GM18907 (cell line): ENCODE measurements at regions not wholly inside any gene's neighbourhood (a gene's known extent, or its start where the extent isn't known, plus 50 kb on each side); places are given as distances from the start of the nearest gene placed in this dataset.
"Not testable (repeated sequence)": the region's sequence is repeated elsewhere in the genome, so short reads cannot be mapped to it uniquely, and the experiment has no call there.

Source experiments
- ATAC-seq: cut with Tn5 transposase; IDR thresholded peaks from one replicate; pipeline ENCODE4 v1.9.1; 2021; ENCODE audit warnings: mild to moderate bottlenecking, moderate library complexity; ENCODE audit not compliant: unreplicated experiment

DNA sequence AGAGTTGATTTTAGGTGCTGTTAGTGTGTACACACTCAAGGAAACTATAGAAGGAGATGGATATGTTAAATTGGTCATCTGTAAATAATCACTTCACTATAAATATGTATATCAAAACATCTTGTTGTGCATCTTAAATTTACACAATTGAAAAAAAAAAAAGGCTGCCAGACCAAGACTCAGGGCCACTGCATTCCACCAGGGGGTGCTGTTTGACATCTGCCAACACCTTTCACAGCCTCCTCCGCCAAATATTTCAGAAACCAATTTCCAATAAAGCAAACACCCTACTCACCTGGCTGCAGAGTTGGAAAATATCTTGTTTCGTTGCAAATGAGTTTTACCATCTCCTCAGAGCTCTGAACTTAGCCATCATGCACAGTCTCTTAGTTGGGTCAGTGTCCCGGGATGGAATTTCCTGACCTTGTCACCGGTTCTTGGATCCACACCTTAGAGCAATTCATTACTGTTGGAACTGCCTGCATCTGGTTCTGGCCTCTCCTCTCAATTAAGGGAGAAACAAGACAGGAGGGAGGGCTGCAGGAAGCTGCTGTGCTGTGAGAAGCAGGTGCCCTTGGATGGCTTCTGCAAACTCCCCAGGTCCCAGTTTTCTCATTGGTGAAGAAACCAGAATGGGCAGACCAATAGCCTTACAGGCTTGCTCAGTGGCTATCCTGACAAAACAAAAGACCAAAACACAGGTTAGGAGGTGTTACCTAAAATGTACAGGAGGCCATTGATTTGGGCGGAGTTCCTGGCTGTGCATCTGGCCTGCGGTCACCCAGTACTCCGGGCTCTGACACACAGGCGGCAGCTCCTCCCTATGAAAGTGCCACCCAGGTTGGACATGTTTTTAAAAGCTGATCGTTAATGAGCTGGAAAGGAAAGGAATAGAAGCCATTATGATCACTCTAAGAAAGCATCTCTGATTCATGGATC is 746.6 kb downstream of the UQCRFS1 start:
- no peak for ATAC-seq

DNA sequence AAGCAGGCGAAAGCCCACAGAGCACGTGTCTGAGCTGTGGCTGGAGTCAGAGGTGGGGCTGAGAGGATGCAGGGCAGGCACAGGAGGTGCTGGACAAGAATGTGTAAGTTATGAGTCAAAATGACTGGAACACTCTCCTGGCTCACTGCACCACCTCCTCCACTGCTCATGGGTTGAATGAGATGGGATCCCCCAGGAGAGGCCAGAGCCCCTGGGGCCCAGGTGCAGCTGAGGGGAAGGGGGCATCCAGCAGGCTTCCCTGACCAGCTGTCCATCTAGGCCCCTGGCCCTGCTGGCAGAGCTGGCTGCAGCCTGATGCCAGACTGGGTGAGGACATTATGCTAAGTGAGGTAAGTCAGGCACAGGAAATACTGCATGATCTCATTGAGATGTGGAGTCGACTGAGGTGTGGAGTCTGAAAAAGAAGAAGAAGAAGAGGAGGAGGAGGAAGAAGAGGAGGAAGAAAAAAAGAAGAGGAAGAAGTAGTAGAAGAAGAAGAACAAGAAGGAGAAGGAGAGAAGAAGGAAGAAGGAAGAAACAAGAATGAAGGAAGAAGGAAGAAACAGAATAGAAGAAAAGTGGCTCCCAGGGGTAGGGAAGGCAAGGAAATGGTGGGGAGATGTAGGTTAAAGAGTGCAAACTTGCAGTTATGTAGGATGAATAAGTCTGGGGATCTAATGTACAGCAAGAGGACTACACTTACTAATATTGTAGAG is 747.4 kb downstream of the UQCRFS1 start:
- no peak for ATAC-seq

DNA sequence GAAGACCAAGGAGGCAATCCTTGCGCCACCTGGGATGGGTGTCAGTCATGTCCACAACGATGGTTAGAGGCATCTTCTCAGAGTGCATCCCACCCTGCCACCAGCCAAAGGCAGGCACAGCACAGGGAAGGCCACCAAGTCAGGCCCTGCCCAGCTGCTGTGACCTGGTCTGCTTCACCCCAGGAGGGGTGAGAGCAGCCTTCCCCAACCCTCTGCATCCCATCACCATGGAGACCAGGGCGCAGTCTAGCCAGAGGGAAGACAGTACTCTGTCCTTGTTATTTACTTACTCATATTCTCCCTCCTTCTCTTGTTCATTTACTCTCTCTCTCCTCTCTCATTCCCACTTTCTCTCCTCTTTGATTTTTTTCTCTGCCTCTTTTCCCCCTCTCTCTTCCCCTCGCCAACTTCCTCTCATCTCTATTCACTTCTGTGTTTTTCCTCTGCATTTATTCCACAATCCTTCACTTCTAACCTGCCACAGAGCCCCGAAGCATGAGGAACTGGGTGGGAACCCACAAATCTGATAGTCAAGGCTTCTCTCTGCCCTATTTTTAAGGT is 749.4 kb downstream of the UQCRFS1 start:
- ATAC-seq: no peak

DNA sequence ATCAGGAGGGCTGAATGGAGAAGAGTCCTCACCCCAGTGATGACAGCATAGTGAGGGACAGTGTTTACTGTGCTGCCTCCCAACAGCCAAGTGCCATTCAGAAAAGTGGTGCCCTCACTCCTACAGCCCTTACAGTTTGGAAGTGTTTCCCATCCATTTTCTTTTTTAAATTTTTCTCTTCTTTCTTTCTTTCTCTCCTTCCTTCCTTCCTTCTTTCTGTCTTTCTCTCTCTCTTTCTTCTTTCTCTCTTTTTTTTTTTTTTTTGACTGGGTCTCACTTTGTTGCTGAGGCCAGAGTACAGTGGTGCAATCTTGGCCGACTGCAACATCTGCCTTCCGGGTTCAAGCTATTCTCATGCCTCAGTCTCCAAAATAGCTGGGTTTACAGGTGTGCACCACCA is 755.3 kb downstream of the UQCRFS1 start:
- ATAC-seq: no peak

DNA sequence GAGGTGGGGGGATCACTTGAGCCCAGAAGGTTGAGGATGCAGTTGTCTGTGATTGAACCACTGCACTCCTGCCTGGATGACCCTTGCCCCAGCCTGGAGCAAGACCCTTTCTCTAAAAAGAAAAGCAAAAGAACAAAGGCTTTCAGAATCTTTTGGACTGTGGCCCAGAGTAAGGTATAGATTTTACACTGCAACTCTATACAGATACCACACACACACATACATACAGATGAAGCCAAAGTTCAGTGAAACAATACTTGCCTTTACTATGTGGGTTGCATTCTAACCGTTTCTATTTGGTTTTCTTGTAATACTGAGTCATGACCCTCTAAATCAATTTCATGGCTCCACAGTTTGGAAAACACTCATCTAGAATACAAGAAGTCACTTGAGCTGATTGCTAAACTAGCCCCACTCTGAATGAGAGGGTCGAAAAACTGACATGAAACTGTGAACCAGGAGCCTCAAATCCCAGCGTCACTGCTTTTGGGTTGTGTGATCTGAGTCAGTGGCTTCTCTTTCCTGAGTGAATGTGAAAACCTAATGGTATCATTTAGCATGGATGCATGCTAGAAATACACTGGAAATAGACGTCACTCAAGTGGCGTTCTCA is 756.1 kb downstream of the UQCRFS1 start:
- no peak for ATAC-seq

DNA sequence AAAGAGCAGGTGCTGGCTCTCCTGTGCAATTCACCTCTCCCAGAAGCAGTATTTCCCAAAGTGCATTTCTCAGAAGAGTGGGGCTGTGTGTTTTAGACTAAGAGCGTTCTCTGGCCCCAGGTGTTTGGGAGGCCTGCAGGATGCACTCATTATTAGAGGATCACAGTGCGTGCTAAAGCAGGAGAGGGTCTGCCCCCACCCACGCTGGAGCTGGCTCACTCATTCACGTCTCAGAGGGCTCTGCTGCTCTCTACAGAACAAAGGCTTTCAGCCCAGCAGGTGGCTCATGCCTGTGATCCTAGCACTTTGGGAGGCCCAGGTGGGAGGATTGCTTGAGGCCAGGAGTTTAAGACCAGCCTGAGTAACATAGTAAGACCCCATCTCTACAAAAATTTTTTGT is 756.7 kb downstream of the UQCRFS1 start:
- ATAC-seq: no peak

DNA sequence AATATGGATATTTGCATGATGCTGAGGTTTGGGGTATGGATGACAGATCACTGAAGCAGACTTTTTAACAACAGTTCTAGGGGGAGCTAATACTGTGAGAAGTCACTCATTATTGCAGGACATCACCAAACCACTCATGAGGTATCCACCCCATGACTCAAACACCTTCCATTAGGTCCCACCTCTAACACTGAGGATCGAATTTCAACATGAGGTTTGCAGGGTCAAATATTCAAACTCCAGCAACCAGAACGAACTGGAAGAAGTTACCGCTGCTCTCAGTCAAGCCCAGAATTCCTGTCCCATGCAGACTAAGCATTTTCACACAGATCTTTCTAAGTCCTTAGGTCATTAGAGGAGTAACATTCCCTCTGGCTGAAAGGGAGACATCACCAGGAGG is 758.9 kb downstream of the UQCRFS1 start:
- no peak for ATAC-seq

DNA sequence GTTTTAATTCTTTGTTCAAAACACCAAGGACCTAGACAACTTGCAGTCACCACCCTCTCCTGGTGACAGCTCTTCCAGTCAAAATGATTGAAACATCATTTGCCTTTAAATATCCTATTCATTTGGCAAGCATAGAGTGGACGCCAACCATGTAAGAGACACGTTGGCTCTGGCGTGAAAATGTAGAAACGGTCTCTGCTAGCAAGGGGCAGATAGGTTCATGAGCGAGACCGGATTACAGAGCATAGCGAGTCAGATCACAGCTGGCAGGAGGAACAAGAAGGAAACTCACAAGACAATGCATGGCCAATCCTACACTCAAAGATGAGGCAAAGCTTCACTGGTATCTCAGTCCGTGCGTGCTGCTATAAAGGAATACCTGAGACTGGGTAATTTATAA is 759.5 kb downstream of the UQCRFS1 start:
- ATAC-seq: no peak

DNA sequence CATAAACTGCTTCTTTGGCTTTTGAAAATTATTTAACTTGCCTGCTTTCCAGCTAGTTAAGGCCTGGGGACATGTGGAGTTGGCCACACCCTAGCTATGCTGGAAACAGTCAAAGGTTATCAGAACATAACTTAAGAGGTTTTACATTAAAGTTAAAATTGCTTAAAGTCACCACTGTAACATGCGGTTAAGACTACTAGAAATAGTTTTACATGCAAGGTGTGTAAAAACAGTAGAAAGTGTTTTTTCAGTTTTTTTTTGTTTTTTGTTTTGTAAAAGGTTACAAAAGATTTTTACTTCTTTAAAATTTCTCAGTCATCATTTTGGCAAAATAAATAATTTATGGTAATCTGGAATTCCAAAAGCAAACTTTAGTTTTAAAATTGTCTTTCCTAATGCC is 763.1 kb downstream of the UQCRFS1 start:
- no peak for ATAC-seq

DNA sequence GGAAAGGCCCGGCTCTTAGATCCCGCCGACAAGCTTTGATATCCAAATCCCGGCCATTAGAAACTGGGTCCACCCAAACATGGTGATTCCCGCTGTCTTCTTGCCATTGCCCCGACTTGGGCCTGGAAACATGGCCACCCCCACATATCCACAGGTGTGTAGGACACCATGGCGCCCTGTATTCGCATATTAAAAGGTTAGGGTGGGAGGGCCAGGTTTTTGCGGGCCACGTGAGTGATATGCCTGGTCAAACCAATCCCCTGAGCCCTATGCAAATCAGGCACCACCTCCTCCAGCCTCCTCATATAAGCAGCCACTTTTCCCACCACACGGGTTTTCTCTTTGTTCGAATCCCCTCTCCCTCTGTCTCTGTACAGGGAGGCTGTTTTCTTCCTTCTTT is 766.4 kb downstream of the UQCRFS1 start:
- ATAC-seq: no peak

DNA sequence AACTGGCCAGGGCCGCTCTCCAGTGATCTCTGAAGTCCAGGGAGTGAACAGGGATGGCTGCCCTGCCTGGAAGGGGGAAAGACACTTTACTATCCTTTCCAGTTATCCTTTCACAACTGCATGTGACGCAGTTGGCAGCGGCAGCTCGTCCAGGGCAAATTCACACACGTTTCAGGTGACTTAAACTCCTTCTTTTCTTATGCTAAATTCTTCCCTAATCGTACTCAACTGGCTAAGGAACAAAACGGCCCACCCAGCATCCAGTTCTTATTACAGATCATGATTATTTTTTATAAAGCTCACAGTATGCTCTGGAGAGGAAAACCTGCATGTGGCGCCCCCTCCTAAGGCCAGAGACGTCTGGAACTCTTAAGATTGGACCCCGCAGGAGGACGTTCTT is 767.1 kb downstream of the UQCRFS1 start:
- ATAC-seq: no peak

DNA sequence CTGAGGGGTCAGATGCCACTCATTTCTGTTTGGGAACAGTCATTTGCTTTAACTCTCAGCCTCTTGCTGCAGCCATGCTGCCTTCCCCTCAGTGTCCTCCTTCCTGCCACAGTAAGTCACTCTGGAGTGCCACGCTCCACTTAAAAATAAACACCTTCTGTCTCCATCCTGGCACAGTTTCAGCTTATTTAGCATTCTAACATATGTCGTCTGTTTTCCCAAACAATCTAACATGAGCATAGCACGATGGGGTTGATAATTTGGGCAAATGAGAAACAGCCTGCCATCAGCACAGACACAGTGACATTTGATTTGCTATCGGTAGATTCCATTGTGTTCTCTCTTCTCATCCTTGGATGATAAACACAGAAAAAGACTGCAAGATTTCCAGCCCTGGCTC is 768.6 kb downstream of the UQCRFS1 start:
- no peak for ATAC-seq

DNA sequence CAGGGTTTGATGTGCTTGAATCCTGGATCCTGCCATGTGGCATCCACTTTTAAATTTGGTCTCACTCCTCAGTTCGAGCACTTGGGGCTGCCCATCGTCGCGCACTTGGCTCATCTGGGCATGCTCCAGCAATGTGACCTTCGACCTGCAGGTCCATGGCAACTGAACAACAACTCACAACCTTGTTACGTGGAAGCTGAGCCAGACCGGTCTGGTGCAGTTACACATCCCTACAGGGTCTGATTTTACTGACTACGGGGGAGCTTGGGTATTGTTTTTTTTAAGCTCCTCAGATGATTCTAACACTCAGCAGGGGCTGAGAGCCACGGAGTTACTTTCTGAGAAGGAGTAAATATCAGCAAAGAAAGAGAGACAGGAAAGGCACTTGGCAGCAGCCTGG is 769.6 kb downstream of the UQCRFS1 start:
- ATAC-seq: no peak

DNA sequence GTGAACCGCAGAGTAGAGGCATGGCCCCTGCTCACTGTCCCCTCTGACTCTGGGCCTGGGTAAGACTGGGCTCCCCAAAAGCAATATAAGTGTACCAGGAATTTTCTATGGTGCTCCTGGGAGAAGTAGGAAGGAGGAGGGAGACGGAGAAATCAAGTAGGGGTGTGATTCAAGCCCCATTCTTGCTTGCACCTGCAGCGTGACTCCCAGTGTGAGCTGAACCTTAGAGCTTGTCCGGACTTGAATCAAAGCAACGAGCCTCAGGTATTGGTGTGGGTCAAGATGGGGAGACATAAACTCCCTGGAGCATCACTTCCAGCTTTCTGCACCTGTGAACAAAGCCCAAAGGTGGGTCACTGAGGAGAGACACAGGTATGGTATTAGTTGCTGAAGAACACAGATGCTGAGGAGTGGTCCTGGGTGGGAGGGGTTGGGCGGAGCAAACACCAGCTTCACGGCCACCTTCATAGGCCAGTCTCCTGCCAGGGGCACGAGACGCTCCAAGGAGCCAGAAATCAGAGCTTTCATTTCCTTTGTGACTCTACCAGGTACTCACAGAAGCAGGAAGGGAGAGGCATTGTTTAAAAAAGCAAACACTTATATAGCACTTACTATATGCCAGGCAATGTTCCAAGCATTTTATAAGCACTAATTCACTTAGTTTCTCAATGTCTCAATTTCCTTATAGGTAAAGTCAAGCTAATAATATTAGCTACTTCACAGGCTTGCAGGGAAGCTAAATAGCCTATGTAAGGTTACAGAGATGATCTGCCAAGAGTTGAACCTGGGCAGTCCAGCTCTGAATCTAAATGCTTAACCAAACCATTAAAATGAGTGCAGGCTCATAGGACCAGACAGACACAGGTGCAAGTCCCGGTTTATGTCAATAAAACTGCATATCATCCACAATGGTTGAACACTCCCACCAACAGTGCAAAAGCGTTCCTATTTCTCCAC is 775.3 kb downstream of the UQCRFS1 start:
- no peak for ATAC-seq

DNA sequence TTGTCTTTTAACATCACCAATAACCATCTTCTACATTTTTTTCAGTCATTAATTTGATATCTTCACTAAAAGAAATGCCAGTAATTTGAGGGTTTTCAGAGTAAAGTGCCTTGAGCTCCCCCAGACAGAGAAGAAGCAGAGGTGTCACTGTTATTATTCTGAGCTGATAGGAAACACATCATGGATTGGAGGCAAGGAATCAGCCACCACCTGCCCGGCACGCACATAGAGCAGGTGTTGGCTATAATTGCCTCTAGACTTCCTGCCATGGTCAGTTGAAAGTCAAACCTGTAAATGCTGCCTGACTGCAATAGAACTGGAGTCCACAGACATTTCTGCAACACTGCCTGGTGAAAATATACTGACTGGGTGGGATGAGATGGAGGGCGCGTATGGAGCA is 776.6 kb downstream of the UQCRFS1 start:
- no peak for ATAC-seq

DNA sequence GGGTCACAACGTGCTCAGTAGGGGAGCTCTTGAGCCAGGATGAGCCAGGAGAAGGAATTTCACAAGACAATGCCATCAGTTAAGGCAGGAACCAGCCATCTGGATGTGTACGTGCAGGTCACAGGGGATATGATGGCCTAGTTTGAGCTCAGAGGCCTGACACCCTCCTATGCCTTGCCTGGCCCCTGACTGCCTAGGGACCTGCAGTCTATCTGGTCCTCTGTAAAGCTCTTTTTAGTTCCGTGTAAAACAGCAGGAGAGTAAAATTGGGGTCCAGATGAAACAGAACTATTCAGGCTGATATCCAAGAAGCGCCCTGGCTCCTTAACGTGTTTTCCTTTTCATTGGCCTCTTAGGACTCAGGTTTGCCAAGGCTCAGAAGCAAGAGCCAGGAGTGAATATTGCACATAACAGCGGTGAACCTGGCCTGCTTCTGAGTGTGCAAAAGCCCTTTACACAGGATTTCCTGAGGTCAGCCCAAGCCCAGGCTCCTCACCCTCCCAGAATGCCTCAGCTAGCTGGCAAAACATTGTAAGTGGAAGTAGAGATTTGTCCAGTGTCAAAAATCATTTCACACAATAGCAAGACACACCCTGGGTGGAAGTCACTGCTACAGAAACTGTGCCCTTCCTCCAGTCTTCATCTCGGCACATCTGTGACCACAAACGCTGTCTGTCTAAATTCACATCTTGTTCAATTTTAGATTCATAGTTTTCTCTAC is 777.2 kb downstream of the UQCRFS1 start:
- no peak for ATAC-seq

DNA sequence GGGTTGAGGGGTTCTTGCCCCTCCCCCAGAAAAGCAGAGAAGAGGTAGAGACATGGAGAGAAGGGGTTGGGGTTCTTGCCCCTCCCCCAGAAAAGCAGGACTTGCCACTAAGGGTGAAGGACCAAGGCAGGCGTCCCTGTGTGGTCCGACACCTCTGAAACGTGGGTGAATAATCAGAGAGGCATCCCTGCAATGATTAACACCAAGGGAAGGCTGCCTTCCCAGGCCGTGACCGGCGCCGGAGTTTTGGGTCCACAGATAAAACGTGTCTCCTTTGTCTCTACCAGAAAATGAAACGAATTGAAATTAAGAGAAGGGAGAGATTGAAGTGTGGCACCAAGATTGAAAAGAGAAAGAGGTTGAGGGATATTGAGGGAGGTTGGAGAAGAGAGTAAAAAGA is 778.2 kb downstream of the UQCRFS1 start:
- not testable (repeated sequence) for ATAC-seq

DNA sequence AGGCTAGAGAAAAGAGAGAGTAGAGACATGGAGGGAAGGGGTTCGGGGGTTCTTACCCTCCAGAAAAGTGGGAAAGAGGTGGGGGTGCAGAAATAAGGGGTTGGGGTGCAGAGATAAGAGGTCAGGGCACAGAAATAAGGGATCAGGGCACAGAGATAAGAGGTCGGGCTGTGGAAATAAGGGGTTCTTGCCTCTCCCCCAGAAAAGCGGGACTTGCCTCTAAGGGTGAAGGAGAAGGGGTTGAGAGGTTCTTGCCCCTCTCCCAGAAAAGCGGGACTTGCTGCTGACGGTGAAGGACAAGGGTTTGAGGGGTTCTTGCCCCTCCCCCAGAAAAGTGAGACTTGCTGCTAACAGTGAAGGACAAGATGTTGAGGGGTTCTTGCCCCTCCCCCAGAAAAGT is 778.6 kb downstream of the UQCRFS1 start:
- ATAC-seq: not testable (repeated sequence)

DNA sequence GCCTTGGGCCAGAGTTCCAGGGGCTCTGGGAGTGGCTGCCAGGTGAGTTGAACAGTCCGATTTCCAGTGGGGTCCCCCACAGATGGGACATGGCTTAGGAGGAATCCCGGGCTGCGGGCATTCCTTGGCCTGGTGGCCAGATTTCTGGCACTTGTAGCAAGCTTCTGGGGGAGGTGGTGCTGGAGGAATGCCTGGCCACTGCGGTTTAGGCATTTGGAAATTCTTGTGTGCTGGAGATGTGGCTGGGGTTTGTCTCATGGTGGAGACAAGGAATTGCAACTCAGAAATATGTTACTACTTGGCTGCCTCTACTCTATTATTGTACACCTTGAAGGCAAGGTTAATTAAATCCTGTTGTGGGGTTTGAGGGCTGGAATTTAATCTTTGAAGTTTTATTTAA is 779.8 kb downstream of the UQCRFS1 start:
- not testable (repeated sequence) for ATAC-seq

DNA sequence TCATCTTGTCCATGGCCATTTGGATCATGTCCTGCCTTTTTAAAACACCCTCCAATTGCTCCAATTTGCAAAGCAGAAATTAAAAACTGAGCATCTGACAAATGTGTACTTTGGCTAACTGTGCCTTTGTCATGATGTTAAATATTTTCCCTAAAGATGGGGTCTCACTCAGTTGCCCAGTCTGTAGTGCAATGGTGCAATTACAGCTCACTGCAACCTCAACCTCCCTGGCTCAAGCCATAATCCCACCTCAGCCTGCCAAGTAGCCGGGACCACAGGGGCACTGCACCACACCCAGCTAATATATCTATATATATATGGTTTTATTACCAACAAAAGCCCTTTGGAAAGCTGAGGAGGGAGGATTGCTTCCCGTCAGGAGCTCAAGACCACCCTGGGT is 782.7 kb downstream of the UQCRFS1 start:
- no peak for ATAC-seq
